Activated naive CD4-positive, alpha-beta T cell treated with anti-CD3 and anti-CD28 coated beads, Interleukin-2, amount 50 U/mL, for 24 hours (primary cell): ENCODE measurements at regions not wholly inside any gene's neighbourhood (a gene's known extent, or its start where the extent isn't known, plus 50 kb on each side); places are given as distances from the start of the nearest gene placed in this dataset.

Experiments used
- H3K27ac Mint-ChIP-seq: one replicate; pipeline ENCODE4 v1.8.0; 2021; ENCODE audit warnings: mild to moderate bottlenecking, mixed read lengths
- H3K27me3 Mint-ChIP-seq: one replicate; pipeline ENCODE4 v1.8.0; 2021; ENCODE audit warnings: mixed read lengths
- H3K36me3 Mint-ChIP-seq: one replicate; pipeline ENCODE4 v1.8.0; 2021; ENCODE audit warnings: mixed read lengths
- H3K4me1 Mint-ChIP-seq: one replicate; pipeline ENCODE4 v1.8.0; 2021; ENCODE audit warnings: mixed read lengths
- H3K4me3 Mint-ChIP-seq: one replicate; pipeline ENCODE4 v1.8.0; 2021; ENCODE audit warnings: mild to moderate bottlenecking, mixed read lengths
- H3K9me3 Mint-ChIP-seq: one replicate; pipeline ENCODE4 v1.8.0; 2021; ENCODE audit warnings: mixed read lengths

DNA sequence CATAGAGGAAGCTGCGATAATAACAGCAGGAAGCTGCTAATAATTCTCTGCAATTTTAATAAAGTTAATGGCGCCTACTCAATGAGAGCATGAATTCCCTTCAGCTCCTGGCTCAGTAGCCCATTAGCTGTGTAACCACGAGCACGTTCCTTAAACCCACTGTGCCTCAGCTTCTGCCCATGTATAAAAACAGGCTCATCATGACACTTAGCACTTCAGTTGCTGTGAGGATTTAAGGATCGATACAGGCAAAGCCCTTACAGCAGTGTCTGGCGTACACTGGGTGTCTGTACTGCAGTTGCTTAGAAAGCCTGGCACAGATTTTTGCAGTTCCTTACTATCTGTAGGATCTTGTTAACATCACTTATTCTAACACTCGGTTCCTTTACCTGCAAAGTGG, 673.4 kb upstream of the ARGLU1 start:
- no peak overlapping the region for H3K27ac Mint-ChIP-seq

DNA sequence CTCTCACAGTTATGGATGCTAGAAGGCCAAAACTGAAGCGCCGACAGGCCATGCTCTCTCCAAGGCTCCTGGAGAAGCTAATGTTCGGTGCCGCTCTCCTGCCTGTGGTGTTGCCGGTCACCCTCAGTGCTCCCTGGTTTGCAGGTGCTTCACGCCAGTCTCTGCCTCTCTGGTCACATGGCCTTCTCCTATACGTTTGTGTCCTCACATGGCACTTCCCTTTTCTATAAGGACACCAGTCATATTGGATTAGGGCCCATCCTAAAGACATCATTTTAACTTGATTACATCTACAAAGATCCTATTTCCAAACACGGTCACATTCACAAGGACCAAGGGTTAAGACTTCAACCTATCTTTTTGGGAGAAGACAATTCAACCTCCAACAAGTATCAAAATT, 671.3 kb upstream of the ARGLU1 start:
- Mint-ChIP-seq H3K4me1 (no peaks in the 10 kb centered on the region), H3K4me3 (no peak overlapping the region), H3K27me3 (peaks cover 2% of the 10 kb centered on the region), H3K36me3 (no peaks in the 10 kb centered on the region), H3K27ac (no peak overlapping the region), H3K9me3 (peaks cover 7% of the 10 kb centered on the region)

More for the DNA sequence above, 673.4 kb upstream of the ARGLU1 start:
- Mint-ChIP-seq H3K36me3 (no peaks in the 10 kb centered on the region), H3K9me3 (peaks cover 7% of the 10 kb centered on the region), H3K27me3 (peaks cover 1% of the 10 kb centered on the region), H3K4me1 (no peaks in the 10 kb centered on the region), H3K4me3 (no peak overlapping the region)

DNA sequence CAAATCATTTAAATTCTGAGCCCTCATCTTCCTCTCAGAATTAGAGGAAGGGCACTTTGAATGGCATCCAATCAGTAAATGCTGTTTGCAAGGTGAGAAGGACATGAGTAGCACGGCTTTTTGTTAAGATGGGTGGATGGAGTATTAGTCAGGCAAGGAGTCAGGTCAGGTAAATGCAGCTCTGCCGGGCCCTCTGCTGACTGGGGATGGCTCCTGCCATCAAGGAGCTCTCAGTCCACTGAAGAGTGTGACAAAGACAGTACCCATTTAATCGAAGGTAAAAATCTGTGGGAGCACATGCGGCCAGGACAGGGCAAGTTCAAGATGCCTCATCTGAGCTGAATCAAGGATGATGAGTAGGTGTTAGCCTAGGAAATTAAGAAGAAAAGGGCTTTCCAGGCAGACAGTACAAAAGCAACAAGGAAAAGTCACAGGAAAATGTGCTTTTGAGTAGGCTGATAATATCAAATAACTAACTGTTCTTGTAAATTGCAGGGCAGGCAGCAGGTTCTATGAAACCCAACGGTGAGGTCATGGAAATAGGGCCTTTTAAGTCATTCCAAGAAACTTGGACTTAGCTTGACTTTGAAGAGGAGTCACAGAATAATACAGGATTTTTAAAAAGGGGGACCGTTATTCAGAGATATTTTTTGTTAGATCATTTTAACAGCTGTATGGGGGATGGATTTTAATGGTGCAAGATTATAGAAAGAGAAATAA, 670.5 kb upstream of the ARGLU1 start:
- H3K4me3 Mint-ChIP-seq = no peak overlapping the region
- peaks cover 7% of the 10 kb centered on the region for H3K9me3 Mint-ChIP-seq
- no peak overlapping the region for H3K27ac Mint-ChIP-seq
- H3K4me1 Mint-ChIP-seq = no peaks in the 10 kb centered on the region
- peaks cover 2% of the 10 kb centered on the region for H3K27me3 Mint-ChIP-seq
- H3K36me3 Mint-ChIP-seq = no peaks in the 10 kb centered on the region

DNA sequence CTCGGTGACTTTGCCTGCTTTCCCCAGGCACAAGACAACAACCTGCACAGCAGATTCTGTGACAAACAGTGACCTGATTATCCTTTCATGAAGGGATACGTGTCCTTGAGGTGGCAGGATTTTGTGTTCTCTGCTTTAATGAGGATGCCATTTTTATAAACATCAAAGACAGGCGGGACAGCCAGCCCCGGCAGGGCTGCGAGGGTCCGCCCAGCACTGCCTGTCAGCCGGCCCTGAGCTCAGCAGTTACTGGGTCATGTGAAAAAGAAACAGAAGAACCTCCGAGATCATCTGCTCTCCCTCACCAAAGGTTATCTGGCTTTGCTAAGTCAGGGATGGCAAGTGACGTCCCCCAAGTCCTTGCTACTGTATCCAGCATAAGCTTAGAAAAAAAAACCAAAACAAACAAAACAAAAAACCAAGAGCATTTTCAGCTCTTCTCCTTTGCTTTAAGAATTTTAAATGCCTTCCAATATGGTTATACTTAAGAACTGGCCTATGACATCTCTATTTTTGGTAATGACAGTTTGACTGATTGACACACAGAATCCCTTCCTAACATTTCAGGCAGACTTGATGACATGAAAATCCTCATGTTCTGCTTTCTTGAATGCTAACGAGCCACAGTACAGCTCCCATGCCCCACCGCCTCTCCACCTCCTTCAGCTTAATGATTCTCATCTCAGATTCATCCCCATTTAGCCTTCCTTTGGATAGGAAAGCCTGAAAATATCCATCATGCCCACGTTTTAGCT, 666.6 kb upstream of the ARGLU1 start:
- Mint-ChIP-seq H3K27me3 (peaks cover 2% of the 10 kb centered on the region), H3K27ac (no peak overlapping the region), H3K4me1 (no peaks in the 10 kb centered on the region), H3K9me3 (peaks cover 7% of the 10 kb centered on the region), H3K36me3 (no peaks in the 10 kb centered on the region), H3K4me3 (no peak overlapping the region)

DNA sequence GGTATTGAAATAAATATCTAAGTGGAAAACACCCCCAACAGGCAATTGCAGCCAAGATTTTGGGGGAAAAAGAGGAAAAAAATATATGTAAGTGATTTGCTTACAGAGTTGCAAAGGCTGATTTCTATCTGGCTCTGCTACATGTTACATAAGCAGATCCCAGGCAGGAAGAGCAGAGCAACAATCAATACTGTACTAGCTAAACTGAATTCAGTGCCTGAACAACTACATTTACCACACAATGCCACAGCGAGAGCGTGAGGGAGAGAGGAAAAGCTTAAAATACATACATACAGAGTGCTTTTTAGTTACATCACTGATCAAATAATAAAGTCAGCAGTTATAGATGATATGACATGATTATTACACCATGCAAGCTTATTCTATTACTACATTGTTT, 665.6 kb upstream of the ARGLU1 start:
- no peak overlapping the region for H3K27ac Mint-ChIP-seq
- peaks cover 2% of the 10 kb centered on the region for H3K27me3 Mint-ChIP-seq
- peaks cover 2% of the 10 kb centered on the region for H3K9me3 Mint-ChIP-seq
- H3K4me1 Mint-ChIP-seq = no peaks in the 10 kb centered on the region
- H3K36me3 Mint-ChIP-seq = no peaks in the 10 kb centered on the region
- H3K4me3 Mint-ChIP-seq = no peak overlapping the region

DNA sequence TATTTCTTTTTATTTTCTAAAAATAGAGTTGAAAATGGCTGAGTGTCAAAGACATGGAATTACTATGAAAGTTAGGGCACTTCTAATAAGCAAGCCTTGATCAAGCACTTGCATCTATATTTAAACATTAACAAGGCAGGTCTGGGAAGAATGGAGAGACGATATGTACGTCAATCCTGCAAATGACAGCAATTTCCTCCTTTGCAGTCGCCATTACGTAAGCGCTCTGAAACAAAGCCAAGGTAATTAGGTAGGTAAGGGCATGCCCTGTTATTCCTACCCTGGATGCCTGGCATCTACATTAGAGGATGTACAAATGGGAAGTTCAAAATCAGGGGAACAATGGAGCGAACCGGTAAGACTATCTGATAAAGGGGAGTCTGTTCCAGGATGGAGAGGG, 664.0 kb upstream of the ARGLU1 start:
- no peaks in the 10 kb centered on the region for H3K36me3 Mint-ChIP-seq
- peaks cover 1% of the 10 kb centered on the region for H3K27me3 Mint-ChIP-seq
- H3K9me3 Mint-ChIP-seq = no peaks in the 10 kb centered on the region
- no peak overlapping the region for H3K27ac Mint-ChIP-seq
- H3K4me3 Mint-ChIP-seq = no peak overlapping the region
- no peaks in the 10 kb centered on the region for H3K4me1 Mint-ChIP-seq

DNA sequence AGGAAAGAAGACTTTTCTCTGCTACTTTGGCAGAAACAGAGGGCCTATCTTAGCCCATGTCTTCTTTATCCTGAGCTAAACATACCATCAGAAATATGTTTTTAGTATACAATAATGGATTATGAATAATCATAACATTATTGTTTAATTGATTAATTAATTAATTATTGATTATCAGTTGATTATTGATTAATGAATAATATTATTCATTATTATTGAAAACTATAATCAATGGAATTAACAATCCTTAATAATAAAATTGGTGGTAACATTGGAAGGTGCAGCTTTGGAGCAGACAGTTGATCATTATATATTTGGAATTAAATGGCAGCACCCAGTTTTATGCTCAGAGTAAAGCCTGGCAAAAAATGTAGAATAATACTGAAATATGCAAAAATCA, 655.9 kb upstream of the ARGLU1 start:
- no peaks in the 10 kb centered on the region for H3K4me1 Mint-ChIP-seq
- H3K9me3 Mint-ChIP-seq = no peaks in the 10 kb centered on the region
- no peak overlapping the region for H3K4me3 Mint-ChIP-seq
- peaks cover 2% of the 10 kb centered on the region for H3K27me3 Mint-ChIP-seq
- no peak overlapping the region for H3K27ac Mint-ChIP-seq
- no peaks in the 10 kb centered on the region for H3K36me3 Mint-ChIP-seq

DNA sequence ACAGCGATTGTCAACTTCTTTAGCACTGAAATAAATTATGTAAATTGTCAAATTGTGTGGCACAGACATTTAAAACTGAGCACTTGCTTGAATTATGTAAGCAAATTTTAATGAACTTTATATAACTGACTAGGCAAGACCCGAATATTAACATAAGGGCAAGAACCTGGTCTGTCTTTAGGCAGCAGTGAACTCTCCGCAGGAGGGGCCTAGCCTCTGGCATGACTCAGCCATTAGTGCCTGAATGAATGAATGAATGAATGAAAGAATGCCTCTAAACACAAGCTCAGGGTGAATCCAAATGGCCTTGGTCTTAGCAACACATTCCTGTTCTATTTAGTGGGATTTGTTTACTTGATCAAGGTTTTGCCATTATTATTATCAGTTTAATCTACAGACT, 654.7 kb upstream of the ARGLU1 start:
- Mint-ChIP-seq H3K4me3 (no peak overlapping the region), H3K9me3 (no peaks in the 10 kb centered on the region), H3K27me3 (peaks cover 2% of the 10 kb centered on the region), H3K4me1 (no peaks in the 10 kb centered on the region), H3K27ac (no peak overlapping the region), H3K36me3 (no peaks in the 10 kb centered on the region)

DNA sequence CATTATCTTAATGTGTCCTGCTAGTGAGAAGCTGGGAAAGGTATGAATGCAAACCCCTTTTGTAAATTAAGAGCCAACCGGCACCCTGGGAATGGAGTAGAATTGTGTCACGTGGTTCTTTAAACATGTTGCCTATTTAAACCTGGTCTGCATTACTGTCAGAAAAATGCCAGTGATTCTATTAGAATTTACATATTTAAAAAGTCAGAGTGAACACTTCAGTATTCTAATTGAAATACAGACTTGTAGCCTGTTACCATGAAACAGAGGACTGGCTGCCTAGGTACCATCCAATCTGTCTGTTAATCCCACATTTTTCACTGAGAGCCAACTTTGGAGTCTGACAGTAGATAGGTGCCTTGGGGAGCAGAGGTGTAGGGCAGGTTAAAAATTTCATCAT, 652.3 kb upstream of the ARGLU1 start:
- Mint-ChIP-seq H3K9me3 (no peaks in the 10 kb centered on the region), H3K4me1 (no peaks in the 10 kb centered on the region), H3K27ac (no peak overlapping the region), H3K36me3 (no peaks in the 10 kb centered on the region), H3K4me3 (no peak overlapping the region), H3K27me3 (peaks cover 2% of the 10 kb centered on the region)

DNA sequence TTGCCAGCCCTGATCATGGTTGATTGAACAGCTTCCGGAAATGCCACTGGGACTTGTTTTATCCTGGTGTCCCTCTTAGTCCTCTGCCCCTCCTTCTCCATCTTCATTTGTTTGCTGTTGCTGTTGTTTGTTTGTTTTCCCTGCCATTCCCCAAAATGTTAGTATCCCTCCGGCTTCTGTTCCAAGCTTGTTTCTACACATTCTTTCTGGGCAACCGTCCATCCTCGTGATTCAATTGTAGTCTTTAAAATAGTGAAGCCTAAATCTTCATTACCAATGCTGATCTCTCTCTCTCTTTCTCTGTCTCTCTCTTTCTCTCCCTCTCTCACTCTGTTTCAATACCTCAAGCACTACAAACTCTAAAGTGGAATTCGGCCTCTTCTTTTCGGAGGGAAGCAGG, 649.3 kb upstream of the ARGLU1 start:
- Mint-ChIP-seq H3K36me3 (no peaks in the 10 kb centered on the region), H3K9me3 (no peaks in the 10 kb centered on the region), H3K4me1 (no peaks in the 10 kb centered on the region), H3K27me3 (peaks cover 1% of the 10 kb centered on the region), H3K27ac (no peak overlapping the region), H3K4me3 (no peak overlapping the region)

DNA sequence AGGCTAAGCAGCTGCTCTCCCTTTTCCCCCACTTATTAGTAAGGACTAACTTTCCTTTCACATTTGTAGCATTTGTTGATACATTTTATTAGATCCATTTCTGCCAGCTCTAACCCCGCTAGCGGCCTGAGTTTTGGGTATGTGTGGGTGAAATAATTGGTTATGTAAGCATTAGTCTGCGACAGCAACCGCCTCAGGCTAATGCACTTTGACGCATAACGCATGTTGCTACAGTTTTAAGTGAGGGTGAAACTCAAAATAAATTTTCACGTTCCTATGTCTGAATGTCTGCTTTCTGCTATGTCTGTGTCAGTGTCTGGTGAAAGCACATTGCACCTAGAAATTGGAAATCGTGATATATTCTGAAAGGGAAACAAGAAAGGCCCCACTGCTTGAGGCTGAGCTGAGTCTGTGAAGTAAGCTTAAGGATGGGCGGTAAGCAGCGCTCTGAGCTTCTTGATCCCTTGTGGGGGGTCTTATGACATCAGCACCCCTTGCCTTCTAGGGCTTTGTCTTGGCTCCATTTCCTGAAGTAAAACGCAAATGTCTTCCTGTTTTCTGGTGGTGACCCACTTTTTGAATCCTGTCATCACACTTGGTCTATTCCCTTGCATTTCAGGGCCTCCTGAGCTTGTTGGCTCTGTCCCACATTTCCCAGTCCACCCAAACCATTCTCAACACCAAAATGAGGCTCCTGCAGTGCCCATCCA, 648.3 kb upstream of the ARGLU1 start:
- no peaks in the 10 kb centered on the region for H3K36me3 Mint-ChIP-seq
- H3K27me3 Mint-ChIP-seq = peaks cover 1% of the 10 kb centered on the region
- H3K27ac Mint-ChIP-seq = no peak overlapping the region
- no peak overlapping the region for H3K4me3 Mint-ChIP-seq
- H3K4me1 Mint-ChIP-seq = no peaks in the 10 kb centered on the region
- no peaks in the 10 kb centered on the region for H3K9me3 Mint-ChIP-seq

DNA sequence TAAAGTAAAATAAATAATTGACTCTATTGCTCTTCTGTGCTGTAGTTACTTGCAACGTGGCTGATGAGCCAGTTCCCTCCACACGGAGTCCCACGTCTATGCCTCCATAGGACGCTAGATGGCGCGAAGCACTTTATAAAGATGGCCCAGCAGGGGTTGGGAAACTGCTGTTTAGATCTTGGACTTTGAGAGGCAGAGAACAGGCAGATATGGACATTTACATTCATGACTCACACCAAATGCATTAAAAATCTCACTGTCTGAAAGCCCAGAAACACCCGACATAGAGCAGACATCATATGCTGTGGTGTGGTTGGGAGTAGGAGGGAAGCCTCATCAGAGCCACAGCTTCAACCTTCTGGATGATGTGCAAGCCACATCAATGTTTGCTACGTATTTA, 643.1 kb upstream of the ARGLU1 start:
- no peaks in the 10 kb centered on the region for H3K4me1 Mint-ChIP-seq
- H3K9me3 Mint-ChIP-seq = no peaks in the 10 kb centered on the region
- H3K4me3 Mint-ChIP-seq = no peak overlapping the region
- H3K27me3 Mint-ChIP-seq = peaks cover 3% of the 10 kb centered on the region
- H3K36me3 Mint-ChIP-seq = no peaks in the 10 kb centered on the region
- H3K27ac Mint-ChIP-seq = no peak overlapping the region

DNA sequence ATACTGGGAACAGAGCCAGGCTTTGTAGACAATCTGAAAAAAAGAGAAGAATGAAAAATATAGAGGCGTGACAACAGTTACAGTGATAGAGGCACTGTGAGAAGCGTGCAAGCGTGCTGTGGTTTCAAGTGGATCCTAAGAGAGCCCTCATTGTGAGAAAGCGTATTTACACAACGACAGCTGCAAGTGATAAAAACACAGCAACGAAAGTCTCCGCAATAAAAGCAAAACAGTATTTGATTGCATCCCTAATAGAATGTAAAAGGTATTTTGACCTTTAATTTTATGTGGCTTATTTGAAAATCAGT, 642.7 kb upstream of the ARGLU1 start:
- Mint-ChIP-seq H3K9me3 (no peaks in the 10 kb centered on the region), H3K27ac (no peak overlapping the region), H3K36me3 (no peaks in the 10 kb centered on the region), H3K4me3 (no peak overlapping the region), H3K4me1 (no peaks in the 10 kb centered on the region), H3K27me3 (peaks cover 3% of the 10 kb centered on the region)

DNA sequence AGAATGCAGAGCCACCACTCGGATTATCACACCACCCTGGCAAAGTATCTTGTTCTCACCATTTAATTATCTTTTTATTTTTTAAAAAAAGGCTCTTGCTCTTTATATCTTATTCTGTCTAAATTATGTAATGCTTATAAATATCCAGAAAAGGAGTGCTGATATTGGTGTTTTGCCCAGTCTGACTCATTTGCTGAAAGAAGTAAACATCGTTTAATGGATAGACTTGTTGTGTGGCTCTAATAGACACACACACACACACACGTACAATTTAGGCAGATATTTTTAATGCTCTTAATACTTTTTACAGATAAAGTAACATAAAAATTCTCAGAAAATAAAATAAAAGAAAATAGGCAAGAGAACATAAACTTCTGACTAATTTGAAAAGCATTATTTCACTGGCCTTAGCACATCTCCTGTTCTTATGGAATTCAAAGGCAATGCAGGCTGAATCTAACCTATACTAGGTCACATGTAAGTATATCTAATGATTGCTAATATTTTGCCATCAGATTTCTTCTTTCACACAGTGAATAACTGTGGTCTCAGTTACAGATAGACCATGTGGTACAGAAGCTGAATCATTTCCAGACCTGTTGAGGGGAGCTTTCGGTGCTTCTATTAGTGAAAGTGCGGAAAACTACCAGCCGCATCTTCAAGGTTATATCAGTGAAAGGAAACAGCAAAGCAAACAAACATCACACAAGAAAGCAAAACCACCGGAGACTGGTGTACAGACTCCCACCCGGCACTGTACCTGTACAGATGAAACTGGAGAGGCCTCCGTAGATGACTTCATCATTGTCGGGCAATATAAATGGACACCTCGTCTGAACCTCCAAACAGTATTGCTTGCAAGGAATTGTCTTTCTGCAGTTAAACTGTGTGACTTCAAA, 642.1 kb upstream of the ARGLU1 start:
- Mint-ChIP-seq H3K4me1 (no peaks in the 10 kb centered on the region), H3K27me3 (peaks cover 5% of the 10 kb centered on the region), H3K4me3 (no peak overlapping the region), H3K9me3 (no peaks in the 10 kb centered on the region), H3K27ac (no peak overlapping the region), H3K36me3 (no peaks in the 10 kb centered on the region)

DNA sequence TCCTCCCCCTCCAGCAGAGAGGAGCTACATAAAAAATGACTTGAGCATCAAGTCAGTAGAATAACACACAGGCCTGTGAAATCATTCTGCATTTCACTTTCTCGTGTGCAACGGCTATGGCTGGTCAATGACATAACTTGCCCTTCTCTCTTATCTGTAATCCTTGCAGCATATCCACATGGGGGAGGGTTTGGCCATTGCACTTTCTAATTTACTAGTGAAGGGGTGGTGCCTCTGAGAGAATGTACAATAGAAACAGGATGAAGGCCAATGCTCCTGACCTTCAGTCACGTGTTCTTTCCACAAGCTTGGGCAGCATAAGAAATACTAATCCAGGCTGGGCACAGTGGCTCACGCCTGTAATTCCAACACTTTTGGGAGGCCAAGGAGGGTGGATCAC, 641.0 kb upstream of the ARGLU1 start:
- H3K9me3 Mint-ChIP-seq = no peaks in the 10 kb centered on the region
- no peak overlapping the region for H3K4me3 Mint-ChIP-seq
- no peaks in the 10 kb centered on the region for H3K36me3 Mint-ChIP-seq
- H3K27ac Mint-ChIP-seq = no peak overlapping the region
- H3K27me3 Mint-ChIP-seq = peaks cover 5% of the 10 kb centered on the region
- H3K4me1 Mint-ChIP-seq = no peaks in the 10 kb centered on the region
